ENCODE measurements at regions not wholly inside any gene's neighbourhood (a gene's known extent, or its start where the extent isn't known, plus 50 kb on each side); places are given as distances from the start of the nearest gene placed in this dataset.

DNA sequence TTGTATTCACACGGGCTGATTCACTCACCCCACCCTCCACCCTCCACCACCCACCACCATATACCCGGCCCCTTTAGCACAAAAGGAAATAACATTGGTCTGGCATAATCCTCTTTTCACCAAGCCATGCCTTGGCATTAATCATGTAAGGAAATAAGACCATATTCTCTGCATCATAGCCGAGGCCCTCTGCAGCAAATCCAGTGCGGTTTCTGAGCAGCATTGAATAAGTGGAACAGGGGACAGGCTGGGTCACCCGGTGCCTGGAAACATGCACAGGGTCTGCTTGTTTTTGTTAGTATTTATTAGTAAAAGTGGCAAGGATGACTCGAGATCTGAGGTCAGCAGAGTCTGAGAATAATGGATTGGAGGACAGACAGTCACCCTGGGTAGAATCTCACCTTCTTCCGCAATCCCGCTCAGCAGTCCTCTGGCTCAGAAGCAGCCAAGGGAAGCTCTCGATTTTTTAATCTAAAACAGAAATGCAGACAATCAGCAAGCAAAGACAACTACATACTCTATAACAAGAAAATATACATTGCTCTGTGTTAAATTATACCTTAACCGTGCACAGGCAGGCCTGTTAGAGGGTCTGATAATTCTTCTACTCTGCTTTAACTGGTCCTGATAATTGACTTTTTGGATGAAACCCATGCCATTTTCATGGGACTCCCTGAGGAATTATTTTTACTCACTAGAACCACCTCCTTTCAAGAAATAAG is 52.4 kb upstream of the CDC42BPA start:
- TF ChIP-seq, protein P1, sequence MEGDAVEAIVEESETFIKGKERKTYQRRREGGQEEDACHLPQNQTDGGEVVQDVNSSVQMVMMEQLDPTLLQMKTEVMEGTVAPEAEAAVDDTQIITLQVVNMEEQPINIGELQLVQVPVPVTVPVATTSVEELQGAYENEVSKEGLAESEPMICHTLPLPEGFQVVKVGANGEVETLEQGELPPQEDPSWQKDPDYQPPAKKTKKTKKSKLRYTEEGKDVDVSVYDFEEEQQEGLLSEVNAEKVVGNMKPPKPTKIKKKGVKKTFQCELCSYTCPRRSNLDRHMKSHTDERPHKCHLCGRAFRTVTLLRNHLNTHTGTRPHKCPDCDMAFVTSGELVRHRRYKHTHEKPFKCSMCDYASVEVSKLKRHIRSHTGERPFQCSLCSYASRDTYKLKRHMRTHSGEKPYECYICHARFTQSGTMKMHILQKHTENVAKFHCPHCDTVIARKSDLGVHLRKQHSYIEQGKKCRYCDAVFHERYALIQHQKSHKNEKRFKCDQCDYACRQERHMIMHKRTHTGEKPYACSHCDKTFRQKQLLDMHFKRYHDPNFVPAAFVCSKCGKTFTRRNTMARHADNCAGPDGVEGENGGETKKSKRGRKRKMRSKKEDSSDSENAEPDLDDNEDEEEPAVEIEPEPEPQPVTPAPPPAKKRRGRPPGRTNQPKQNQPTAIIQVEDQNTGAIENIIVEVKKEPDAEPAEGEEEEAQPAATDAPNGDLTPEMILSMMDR (IDR thresholded peaks at IDR 0.05; ENCODE audit: insufficient read depth, low read length, poor library complexity, severe bottlenecking), result no peak
- DNase-seq (ENCODE audit: low read depth), result no peak

DNA sequence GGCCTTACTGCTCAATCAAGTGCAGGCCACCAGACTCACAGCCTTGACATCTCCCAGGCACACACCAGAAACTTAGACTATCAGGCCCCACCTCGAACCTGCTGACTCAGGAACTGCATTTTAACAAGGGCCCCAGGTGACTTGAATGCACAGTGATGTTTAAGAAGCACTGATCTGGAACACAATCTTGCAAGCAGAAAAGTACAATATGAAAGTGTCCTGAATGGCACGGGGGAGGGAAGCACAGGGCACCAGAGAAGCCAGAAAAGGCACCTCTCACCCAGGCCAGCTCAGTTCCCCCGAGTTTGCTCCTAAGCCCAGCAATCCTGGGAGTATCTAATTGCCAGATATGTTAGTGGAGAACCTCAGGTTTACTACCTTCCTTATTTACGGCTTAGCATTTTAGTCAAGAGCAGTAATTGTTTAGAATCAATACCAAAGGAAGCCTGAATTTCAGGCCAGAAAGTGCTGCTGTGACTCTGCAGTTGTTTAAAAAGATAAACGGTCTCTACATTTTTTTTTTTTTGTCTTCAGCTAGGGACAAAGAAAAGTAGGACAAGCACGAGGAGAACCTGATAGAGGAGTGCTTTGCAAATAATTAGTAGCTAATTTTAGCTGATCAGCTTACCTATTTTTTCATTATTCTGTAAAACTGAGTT is 50.9 kb upstream of the CDC42BPA start:
- Histone ChIP-seq H3K4me3 (ENCODE audit: low read depth, low read length) (no peak overlapping the region), H3K36me3 (ENCODE audit: control insufficient read depth, insufficient read depth, low read length) (no peaks in the 10 kb centered on the region), H3K27me3 (ENCODE audit: control insufficient read depth, insufficient read depth, low read length) (no peaks in the 10 kb centered on the region)
- TF ChIP-seq, protein P1 (IDR thresholded peaks at IDR 0.05; ENCODE audit: insufficient read depth, low read length, poor library complexity, severe bottlenecking), result no peak
- DNase-seq (ENCODE audit: low read depth), result no peak

More for the DNA sequence above, 52.4 kb upstream of the CDC42BPA start:
- no peak overlapping the region for H3K4me3 ChIP-seq (ENCODE audit: low read depth, low read length)
- no peaks in the 10 kb centered on the region for H3K27me3 ChIP-seq (ENCODE audit: control insufficient read depth, insufficient read depth, low read length)
- no peaks in the 10 kb centered on the region for H3K36me3 ChIP-seq (ENCODE audit: control insufficient read depth, insufficient read depth, low read length)

All from kidney epithelial cell (primary cell).